ENCODE measurements at regions not wholly inside any gene's neighbourhood (a gene's known extent, or its start where the extent isn't known, plus 50 kb on each side); places are given as distances from the start of the nearest gene placed in this dataset.

GRCh38 chr13:27696731-27697130 lies 75.0 kb downstream of the POLR1D start:
- no peak for ATAC-seq
- H3K36me3 ChIP-seq (ENCODE audit: control insufficient read depth in 2 of 2, insufficient read depth in 2 of 2, low read length in 1 of 2): no peaks in the 10 kb centered on the region
- in situ Hi-C loops (cut with MboI): no loop called here
- no peak for DNase-seq (ENCODE audit: low read depth, low spot score)
- 0% methylated on average over 3 of the region's 3 CpGs for WGBS (ENCODE audit: insufficient coverage, insufficient replicate concordance, low lambda C conversion rate, missing lambda C conversion rate)
- no peak for TF ChIP-seq ASH2L (IDR thresholded peaks at IDR 0.05; ENCODE audit: borderline replicate concordance, low read depth)
- no peak for TF ChIP-seq BCL11A (IDR thresholded peaks at IDR 0.05; ENCODE audit: low read depth, low read length)
- no peak for TF ChIP-seq NR2F1 (conservative IDR thresholded peaks at IDR 0.05)
- no peak for TF ChIP-seq MTA2 (IDR thresholded peaks at IDR 0.05; ENCODE audit: low read depth)
- TF ChIP-seq NFYB (IDR thresholded peaks at IDR 0.05; ENCODE audit: insufficient read depth, low read depth, low read length): no peak
- no peak for TF ChIP-seq LARP7 (IDR thresholded peaks at IDR 0.05)
- TF ChIP-seq BCLAF1 (IDR thresholded peaks at IDR 0.05): no peak
- no peak for TF ChIP-seq FOS (IDR thresholded peaks at IDR 0.05; ENCODE audit: borderline replicate concordance, extremely low read depth, insufficient read length)
- no peaks in the 10 kb centered on the region for H3K4me1 ChIP-seq (ENCODE audit: control insufficient read depth, insufficient read depth, low read length)
- ChIA-PET CTCF (no interaction called here), SMC1A (ENCODE audit: uncharacterized antibody, unreplicated experiment) (no interaction called here), POLR2A (no interaction called here), RAD21 (ENCODE audit: unreplicated experiment) (no interaction called here)
- no peak overlapping the region for H3K27ac ChIP-seq (ENCODE audit: control insufficient read depth, insufficient read depth)
- H3K9me3 ChIP-seq (replicated peaks; ENCODE audit: control insufficient read depth, insufficient read depth, low read length): no peaks in the 10 kb centered on the region; the same call in 2 of the 3 replicates
- intact Hi-C loops (cut with micrococcal nuclease; ENCODE audit: unreplicated experiment): no loop called here
- H4K20me1 ChIP-seq (ENCODE audit: control insufficient read depth, insufficient read depth): no peaks in the 10 kb centered on the region
- H3K27me3 ChIP-seq (replicated peaks in 1 of 2; ENCODE audit: control insufficient read depth in 2 of 2, insufficient read depth in 2 of 2, low read length in 1 of 2): no peaks in the 10 kb centered on the region
- no peak overlapping the region for H3K9ac ChIP-seq (ENCODE audit: control insufficient read depth, insufficient read depth, low read length)
- H3K79me2 ChIP-seq (ENCODE audit: control insufficient read depth, insufficient read depth, low read length): no peaks in the 10 kb centered on the region
- H3K4me3 ChIP-seq: no peak overlapping the region
- no peak overlapping the region for H2AFZ ChIP-seq (ENCODE audit: control insufficient read depth, low read depth, low read length)
- FAIRE-seq: no peak
- no TSS peak for BruUV-seq (replicated peaks)
- no peak overlapping the region for H3K4me2 ChIP-seq (ENCODE audit: control insufficient read depth, insufficient read depth)

Data from GM12878 (cell line).